GM23338 (cell line): ENCODE measurements at regions not wholly inside any gene's neighbourhood (a gene's known extent, or its start where the extent isn't known, plus 50 kb on each side); places are given as distances from the start of the nearest gene placed in this dataset.

Source experiments
- ATAC-seq: fragments of 200-7000 bp; cut with Tn5 transposase; 3 replicates; pipeline ENCODE4 v1.9.1; 2020
- DNase-seq: peaks from one replicate; pipeline ENCODE4 v3.0.0-alpha.2; 2015; ENCODE audit warnings: low spot score
- H2AFZ ChIP-seq: fragments of 200-600 bp; sonication (generic); 2 replicates; pipeline ENCODE4 v1.8.0; 2016; ENCODE audit warnings: antibody characterized with exemption, mild to moderate bottlenecking, moderate library complexity
- H3F3A ChIP-seq: fragments of 200-600 bp; sonication (generic); replicated peaks from 2 replicates; pipeline ENCODE4 v1.8.0; 2017; ENCODE audit warnings: antibody characterized with exemption, mixed run types, low read depth
- H3K27ac ChIP-seq: fragments of 200-600 bp; sonication (generic); 2 replicates; pipeline ENCODE4 v1.6.1; 2016; ENCODE audit warnings: low read depth
- H3K27me3 ChIP-seq: fragments of 200-600 bp; sonication (generic); 2 replicates; pipeline ENCODE4 v1.8.0; 2016; ENCODE audit warnings: mild to moderate bottlenecking, mixed run types, moderate library complexity; ENCODE audit not compliant: insufficient read depth
- H3K36me3 ChIP-seq: fragments of 200-600 bp; sonication (generic); 2 replicates; pipeline ENCODE4 v1.8.0; 2016; ENCODE audit warnings: mild to moderate bottlenecking; ENCODE audit not compliant: insufficient read depth
- H3K4me1 ChIP-seq: fragments of 200-600 bp; sonication (generic); 2 replicates; pipeline ENCODE4 v1.8.0; 2016; ENCODE audit warnings: mild to moderate bottlenecking, moderate library complexity; ENCODE audit not compliant: insufficient read depth
- H3K4me2 ChIP-seq: fragments of 200-600 bp; sonication (generic); 2 replicates; pipeline ENCODE4 v1.7.1; 2017; ENCODE audit warnings: mixed run types
- H3K4me3 ChIP-seq: fragments of 200-600 bp; sonication (generic); 2 replicates; pipeline ENCODE4 v1.6.1; 2016; ENCODE audit warnings: mixed run types
- H3K79me2 ChIP-seq: fragments of 200-600 bp; sonication (generic); replicated peaks from 2 replicates; pipeline ENCODE4 v1.8.0; 2017; ENCODE audit warnings: mild to moderate bottlenecking; ENCODE audit not compliant: insufficient read depth
- H3K9me2 ChIP-seq: fragments of 200-600 bp; sonication (generic); 2 replicates; pipeline ENCODE4 v1.8.0; 2017; ENCODE audit not compliant: insufficient read depth
- H4K20me1 ChIP-seq: fragments of 200-600 bp; sonication (generic); replicated peaks from 2 replicates; pipeline ENCODE4 v1.8.0; 2017; ENCODE audit warnings: mild to moderate bottlenecking; ENCODE audit not compliant: insufficient read depth
- H3K27ac Mint-ChIP-seq: 2 replicates; pipeline ENCODE4 v1.8.0; 2020; ENCODE audit warnings: inconsistent platforms, mild to moderate bottlenecking, moderate library complexity, mixed read lengths
- H3K27me3 Mint-ChIP-seq: 3 replicates; pipeline ENCODE4 v1.8.0; 2022; ENCODE audit warnings: low read depth, mild to moderate bottlenecking, moderate library complexity, mixed read lengths, inconsistent platforms; ENCODE audit not compliant: insufficient read depth, poor library complexity
- H3K36me3 Mint-ChIP-seq: 3 replicates; pipeline ENCODE4 v1.8.0; 2021; ENCODE audit warnings: low read depth, mild to moderate bottlenecking, inconsistent platforms, moderate library complexity, mixed read lengths
- H3K4me1 Mint-ChIP-seq: 3 replicates; pipeline ENCODE4 v1.8.0; 2020; ENCODE audit warnings: mild to moderate bottlenecking, inconsistent platforms, mixed read lengths
- H3K4me3 Mint-ChIP-seq: 3 replicates; pipeline ENCODE4 v1.8.0; 2021; ENCODE audit warnings: moderate library complexity, mild to moderate bottlenecking, inconsistent platforms, mixed read lengths
- H3K9me3 Mint-ChIP-seq: 3 replicates; pipeline ENCODE4 v1.8.0; 2020; ENCODE audit warnings: moderate library complexity, mild to moderate bottlenecking, inconsistent platforms, mixed read lengths
- CREB1 ChIP-seq: fragments of 250-450 bp; sonication (Bioruptor Pico); IDR thresholded peaks from 2 replicates; pipeline ENCODE4 v1.5.0; 2020; ENCODE audit warnings: low read depth, mild to moderate bottlenecking, moderate library complexity
- EZH2 ChIP-seq: fragments of 200-600 bp; sonication (generic); IDR thresholded peaks from one replicate; pipeline ENCODE4 v1.8.0; 2017; ENCODE audit warnings: antibody characterized with exemption, mild to moderate bottlenecking, low read depth; ENCODE audit not compliant: unreplicated experiment
- EZH2phosphoT487 ChIP-seq: fragments of 200-600 bp; sonication (generic); IDR thresholded peaks from one replicate; pipeline ENCODE4 v1.8.1; 2018; ENCODE audit warnings: antibody characterized with exemption; ENCODE audit not compliant: unreplicated experiment
- JUNB ChIP-seq: IDR thresholded peaks from one replicate; pipeline ENCODE4 v1.6.1; 2016; ENCODE audit warnings: antibody characterized with exemption; ENCODE audit not compliant: unreplicated experiment
- NANOG ChIP-seq: IDR thresholded peaks from 2 replicates; pipeline ENCODE4 v1.6.1; 2016; ENCODE audit warnings: antibody characterized with exemption, borderline replicate concordance
- STAT1 ChIP-seq: IDR thresholded peaks from one replicate; pipeline ENCODE4 v1.6.1; 2016; ENCODE audit warnings: antibody characterized with exemption; ENCODE audit not compliant: unreplicated experiment
- ZNF114 ChIP-seq: fragments of 250-450 bp; sonication (Bioruptor Pico); IDR thresholded peaks from 2 replicates; pipeline ENCODE4 v1.5.0; 2020; ENCODE audit warnings: mild to moderate bottlenecking, moderate library complexity
- ZNF331 ChIP-seq: fragments of 250-450 bp; sonication (Bioruptor Pico); IDR thresholded peaks from 2 replicates; pipeline ENCODE4 v1.5.0; 2020; ENCODE audit warnings: low read depth, mild to moderate bottlenecking, moderate library complexity
- TF ChIP-seq, protein P1 (sequence below): IDR thresholded peaks from one replicate; pipeline ENCODE4 v1.6.1; 2018; ENCODE audit warnings: antibody characterized with exemption; ENCODE audit not compliant: unreplicated experiment
- TF ChIP-seq, protein P2 (sequence below): fragments of 250-450 bp; sonication (Bioruptor Pico); IDR thresholded peaks from 2 replicates; pipeline ENCODE4 v1.5.0; 2020; ENCODE audit warnings: mild to moderate bottlenecking, moderate library complexity

DNA sequence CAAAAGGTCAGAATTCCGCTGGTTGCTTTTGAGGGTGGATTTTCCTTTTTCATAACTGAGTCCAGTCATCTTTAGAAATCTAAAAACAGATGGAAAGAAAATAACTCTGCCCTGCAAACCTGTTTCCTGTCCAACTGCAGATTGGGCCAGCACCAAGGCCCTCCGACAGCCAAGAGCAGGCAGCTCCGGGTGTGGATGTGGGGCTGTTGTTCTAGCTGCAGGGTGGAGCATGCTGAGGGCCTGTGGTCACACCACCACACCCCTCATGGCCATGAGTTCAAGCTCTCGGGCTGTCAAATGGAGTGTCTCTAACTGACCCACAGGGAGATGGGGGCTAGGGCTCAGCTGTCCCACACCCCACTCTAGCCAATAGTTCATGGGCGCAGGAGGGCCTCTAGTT is 69.3 kb upstream of the BZW1 start:
- peaks cover 3% of the 10 kb centered on the region for H3K4me1 ChIP-seq
- H4K20me1 ChIP-seq: no peaks in the 10 kb centered on the region
- no peaks in the 10 kb centered on the region for H3K9me2 ChIP-seq
- Mint-ChIP-seq H3K4me1 (peaks cover 20% of the 10 kb centered on the region), H3K27ac (no peak overlapping the region), H3K36me3 (no peaks in the 10 kb centered on the region), H3K9me3 (no peaks in the 10 kb centered on the region), H3K4me3 (no peak overlapping the region), H3K27me3 (peaks cover 5% of the 10 kb centered on the region)
- no peaks in the 10 kb centered on the region for H3F3A ChIP-seq
- H3K27ac ChIP-seq: no peak overlapping the region
- ATAC-seq (no peak), DNase-seq (no peak)
- H2AFZ ChIP-seq: peak overlapping the region; percentile 86; the same call in 1 of the 2 replicates
- TF ChIP-seq, protein P1, sequence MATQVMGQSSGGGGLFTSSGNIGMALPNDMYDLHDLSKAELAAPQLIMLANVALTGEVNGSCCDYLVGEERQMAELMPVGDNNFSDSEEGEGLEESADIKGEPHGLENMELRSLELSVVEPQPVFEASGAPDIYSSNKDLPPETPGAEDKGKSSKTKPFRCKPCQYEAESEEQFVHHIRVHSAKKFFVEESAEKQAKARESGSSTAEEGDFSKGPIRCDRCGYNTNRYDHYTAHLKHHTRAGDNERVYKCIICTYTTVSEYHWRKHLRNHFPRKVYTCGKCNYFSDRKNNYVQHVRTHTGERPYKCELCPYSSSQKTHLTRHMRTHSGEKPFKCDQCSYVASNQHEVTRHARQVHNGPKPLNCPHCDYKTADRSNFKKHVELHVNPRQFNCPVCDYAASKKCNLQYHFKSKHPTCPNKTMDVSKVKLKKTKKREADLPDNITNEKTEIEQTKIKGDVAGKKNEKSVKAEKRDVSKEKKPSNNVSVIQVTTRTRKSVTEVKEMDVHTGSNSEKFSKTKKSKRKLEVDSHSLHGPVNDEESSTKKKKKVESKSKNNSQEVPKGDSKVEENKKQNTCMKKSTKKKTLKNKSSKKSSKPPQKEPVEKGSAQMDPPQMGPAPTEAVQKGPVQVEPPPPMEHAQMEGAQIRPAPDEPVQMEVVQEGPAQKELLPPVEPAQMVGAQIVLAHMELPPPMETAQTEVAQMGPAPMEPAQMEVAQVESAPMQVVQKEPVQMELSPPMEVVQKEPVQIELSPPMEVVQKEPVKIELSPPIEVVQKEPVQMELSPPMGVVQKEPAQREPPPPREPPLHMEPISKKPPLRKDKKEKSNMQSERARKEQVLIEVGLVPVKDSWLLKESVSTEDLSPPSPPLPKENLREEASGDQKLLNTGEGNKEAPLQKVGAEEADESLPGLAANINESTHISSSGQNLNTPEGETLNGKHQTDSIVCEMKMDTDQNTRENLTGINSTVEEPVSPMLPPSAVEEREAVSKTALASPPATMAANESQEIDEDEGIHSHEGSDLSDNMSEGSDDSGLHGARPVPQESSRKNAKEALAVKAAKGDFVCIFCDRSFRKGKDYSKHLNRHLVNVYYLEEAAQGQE: no peak
- TF ChIP-seq ZNF331 (CRISPR knock-in tag) (no peak), EZH2 (no peak), ZNF114 (CRISPR knock-in tag) (no peak), EZH2phosphoT487 (no peak), CREB1 (CRISPR knock-in tag) (no peak), JUNB (no peak), STAT1 (no peak), NANOG (no peak)
- TF ChIP-seq, protein P2, sequence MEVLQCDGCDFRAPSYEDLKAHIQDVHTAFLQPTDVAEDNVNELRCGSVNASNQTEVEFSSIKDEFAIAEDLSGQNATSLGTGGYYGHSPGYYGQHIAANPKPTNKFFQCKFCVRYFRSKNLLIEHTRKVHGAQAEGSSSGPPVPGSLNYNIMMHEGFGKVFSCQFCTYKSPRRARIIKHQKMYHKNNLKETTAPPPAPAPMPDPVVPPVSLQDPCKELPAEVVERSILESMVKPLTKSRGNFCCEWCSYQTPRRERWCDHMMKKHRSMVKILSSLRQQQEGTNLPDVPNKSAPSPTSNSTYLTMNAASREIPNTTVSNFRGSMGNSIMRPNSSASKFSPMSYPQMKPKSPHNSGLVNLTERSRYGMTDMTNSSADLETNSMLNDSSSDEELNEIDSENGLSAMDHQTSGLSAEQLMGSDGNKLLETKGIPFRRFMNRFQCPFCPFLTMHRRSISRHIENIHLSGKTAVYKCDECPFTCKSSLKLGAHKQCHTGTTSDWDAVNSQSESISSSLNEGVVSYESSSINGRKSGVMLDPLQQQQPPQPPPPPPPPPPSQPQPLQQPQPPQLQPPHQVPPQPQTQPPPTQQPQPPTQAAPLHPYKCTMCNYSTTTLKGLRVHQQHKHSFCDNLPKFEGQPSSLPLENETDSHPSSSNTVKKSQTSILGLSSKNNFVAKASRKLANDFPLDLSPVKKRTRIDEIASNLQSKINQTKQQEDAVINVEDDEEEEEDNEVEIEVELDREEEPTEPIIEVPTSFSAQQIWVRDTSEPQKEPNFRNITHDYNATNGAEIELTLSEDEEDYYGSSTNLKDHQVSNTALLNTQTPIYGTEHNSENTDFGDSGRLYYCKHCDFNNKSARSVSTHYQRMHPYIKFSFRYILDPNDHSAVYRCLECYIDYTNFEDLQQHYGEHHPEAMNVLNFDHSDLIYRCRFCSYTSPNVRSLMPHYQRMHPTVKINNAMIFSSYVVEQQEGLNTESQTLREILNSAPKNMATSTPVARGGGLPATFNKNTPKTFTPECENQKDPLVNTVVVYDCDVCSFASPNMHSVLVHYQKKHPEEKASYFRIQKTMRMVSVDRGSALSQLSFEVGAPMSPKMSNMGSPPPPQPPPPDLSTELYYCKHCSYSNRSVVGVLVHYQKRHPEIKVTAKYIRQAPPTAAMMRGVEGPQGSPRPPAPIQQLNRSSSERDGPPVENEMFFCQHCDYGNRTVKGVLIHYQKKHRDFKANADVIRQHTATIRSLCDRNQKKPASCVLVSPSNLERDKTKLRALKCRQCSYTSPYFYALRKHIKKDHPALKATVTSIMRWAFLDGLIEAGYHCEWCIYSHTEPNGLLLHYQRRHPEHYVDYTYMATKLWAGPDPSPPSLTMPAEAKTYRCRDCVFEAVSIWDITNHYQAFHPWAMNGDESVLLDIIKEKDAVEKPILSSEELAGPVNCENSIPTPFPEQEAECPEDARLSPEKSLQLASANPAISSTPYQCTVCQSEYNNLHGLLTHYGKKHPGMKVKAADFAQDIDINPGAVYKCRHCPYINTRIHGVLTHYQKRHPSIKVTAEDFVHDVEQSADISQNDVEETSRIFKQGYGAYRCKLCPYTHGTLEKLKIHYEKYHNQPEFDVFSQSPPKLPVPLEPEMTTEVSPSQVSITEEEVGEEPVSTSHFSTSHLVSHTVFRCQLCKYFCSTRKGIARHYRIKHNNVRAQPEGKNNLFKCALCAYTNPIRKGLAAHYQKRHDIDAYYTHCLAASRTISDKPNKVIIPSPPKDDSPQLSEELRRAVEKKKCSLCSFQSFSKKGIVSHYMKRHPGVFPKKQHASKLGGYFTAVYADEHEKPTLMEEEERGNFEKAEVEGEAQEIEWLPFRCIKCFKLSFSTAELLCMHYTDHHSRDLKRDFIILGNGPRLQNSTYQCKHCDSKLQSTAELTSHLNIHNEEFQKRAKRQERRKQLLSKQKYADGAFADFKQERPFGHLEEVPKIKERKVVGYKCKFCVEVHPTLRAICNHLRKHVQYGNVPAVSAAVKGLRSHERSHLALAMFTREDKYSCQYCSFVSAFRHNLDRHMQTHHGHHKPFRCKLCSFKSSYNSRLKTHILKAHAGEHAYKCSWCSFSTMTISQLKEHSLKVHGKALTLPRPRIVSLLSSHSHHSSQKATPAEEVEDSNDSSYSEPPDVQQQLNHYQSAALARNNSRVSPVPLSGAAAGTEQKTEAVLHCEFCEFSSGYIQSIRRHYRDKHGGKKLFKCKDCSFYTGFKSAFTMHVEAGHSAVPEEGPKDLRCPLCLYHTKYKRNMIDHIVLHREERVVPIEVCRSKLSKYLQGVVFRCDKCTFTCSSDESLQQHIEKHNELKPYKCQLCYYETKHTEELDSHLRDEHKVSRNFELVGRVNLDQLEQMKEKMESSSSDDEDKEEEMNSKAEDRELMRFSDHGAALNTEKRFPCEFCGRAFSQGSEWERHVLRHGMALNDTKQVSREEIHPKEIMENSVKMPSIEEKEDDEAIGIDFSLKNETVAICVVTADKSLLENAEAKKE: no peak
- no peak overlapping the region for H3K4me2 ChIP-seq
- no peaks in the 10 kb centered on the region for H3K79me2 ChIP-seq
- no peak overlapping the region for H3K4me3 ChIP-seq
- H3K36me3 ChIP-seq: no peaks in the 10 kb centered on the region
- H3K27me3 ChIP-seq: no peaks in the 10 kb centered on the region
